ENCODE measurements at regions not wholly inside any gene's neighbourhood (a gene's known extent, or its start where the extent isn't known, plus 50 kb on each side); places are given as distances from the start of the nearest gene placed in this dataset.

GRCh38 chr16:51682905-51683304 is 531.8 kb upstream of the SALL1 start:
- H3K4me3 ChIP-seq, result no peak overlapping the region
- no peak for TF ChIP-seq EZH2 (IDR thresholded peaks at IDR 0.05; ENCODE audit: low read depth)
- TF ChIP-seq, protein P1, sequence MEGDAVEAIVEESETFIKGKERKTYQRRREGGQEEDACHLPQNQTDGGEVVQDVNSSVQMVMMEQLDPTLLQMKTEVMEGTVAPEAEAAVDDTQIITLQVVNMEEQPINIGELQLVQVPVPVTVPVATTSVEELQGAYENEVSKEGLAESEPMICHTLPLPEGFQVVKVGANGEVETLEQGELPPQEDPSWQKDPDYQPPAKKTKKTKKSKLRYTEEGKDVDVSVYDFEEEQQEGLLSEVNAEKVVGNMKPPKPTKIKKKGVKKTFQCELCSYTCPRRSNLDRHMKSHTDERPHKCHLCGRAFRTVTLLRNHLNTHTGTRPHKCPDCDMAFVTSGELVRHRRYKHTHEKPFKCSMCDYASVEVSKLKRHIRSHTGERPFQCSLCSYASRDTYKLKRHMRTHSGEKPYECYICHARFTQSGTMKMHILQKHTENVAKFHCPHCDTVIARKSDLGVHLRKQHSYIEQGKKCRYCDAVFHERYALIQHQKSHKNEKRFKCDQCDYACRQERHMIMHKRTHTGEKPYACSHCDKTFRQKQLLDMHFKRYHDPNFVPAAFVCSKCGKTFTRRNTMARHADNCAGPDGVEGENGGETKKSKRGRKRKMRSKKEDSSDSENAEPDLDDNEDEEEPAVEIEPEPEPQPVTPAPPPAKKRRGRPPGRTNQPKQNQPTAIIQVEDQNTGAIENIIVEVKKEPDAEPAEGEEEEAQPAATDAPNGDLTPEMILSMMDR (conservative IDR thresholded peaks at IDR 0.05), result no peak
- H3K9me2 ChIP-seq (ENCODE audit: insufficient read depth), result no peaks in the 10 kb centered on the region; the same call in 1 of the 2 replicates
- no peaks in the 10 kb centered on the region for H3K27me3 ChIP-seq (ENCODE audit: insufficient read depth, low read depth)
- no peaks in the 10 kb centered on the region for H3K4me1 ChIP-seq (replicated peaks; ENCODE audit: insufficient read depth)
- no peak overlapping the region for H3K4me2 ChIP-seq
- no peaks in the 10 kb centered on the region for H3F3A ChIP-seq (ENCODE audit: insufficient read depth, low read depth)
- no peak for DNase-seq
- intact Hi-C loops (cut with micrococcal nuclease; ENCODE audit: unreplicated experiment), result no loop called here
- H4K20me1 ChIP-seq (ENCODE audit: insufficient read depth), result no peaks in the 10 kb centered on the region
- no TSS peak for BruUV-seq (replicated peaks)
- ChIA-PET POLR2A (ENCODE audit: unreplicated experiment) (no interaction called here), CTCF (no interaction called here)
- no peaks in the 10 kb centered on the region for H3K79me2 ChIP-seq (ENCODE audit: low read depth)
- H3K9me3 ChIP-seq (ENCODE audit: insufficient read depth, low read depth), result no peaks in the 10 kb centered on the region
- no peaks in the 10 kb centered on the region for H3K36me3 ChIP-seq (ENCODE audit: low read depth)
- H3K27ac ChIP-seq, result no peak overlapping the region
- no peak overlapping the region for H2AFZ ChIP-seq

DNA sequence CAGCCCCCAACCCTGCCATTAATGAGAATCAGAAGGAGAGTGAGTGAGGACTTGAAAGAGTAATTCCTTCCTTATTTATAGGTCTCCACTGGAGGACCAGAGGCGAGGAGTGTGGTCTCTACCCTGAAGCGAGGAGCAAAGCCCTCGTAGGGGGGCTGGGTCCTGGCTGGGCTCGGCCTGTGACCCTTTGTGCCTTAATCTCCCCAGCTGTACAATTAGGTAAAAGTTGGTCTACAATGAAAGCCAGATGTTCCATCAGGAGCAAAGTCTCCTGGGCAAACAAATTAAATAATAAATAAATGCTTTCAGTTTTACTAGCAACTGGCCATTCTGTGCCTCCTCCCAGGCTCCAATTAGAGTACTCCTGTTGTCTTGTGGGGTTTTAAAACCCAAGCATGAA is 523.5 kb upstream of the SALL1 start:
- CTCF ChIA-PET, result no interaction called here

DNA sequence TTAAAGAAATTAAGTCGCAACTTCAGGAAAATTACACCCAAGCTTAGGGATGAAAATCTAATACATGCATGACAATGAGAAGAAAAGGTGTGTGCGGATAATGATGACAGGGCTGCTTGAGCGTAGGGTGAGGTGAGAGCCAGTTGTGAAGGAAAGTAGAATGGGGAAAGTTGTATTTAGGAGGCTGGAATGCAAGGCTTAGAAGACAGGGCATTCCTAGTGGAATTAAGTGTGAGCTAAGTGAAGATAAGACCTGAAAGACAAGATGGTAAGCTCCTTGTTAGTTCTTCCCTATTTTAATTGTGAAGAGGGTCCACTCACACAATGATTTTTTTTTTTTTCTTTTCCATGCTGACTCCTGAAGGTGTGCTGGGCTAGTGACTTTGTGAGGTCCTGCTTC is 519.5 kb upstream of the SALL1 start:
- BruUV-seq (replicated peaks), result no TSS peak
- Histone ChIP-seq H2AFZ (no peak overlapping the region), H3K9me3 (ENCODE audit: insufficient read depth, low read depth) (no peaks in the 10 kb centered on the region), H3K79me2 (ENCODE audit: low read depth) (no peaks in the 10 kb centered on the region), H3K27me3 (ENCODE audit: insufficient read depth, low read depth) (peaks cover 20% of the 10 kb centered on the region), H3K4me1 (replicated peaks; ENCODE audit: insufficient read depth) (no peaks in the 10 kb centered on the region), H3K36me3 (ENCODE audit: low read depth) (no peaks in the 10 kb centered on the region), H3F3A (ENCODE audit: insufficient read depth, low read depth) (no peaks in the 10 kb centered on the region), H3K27ac (no peak overlapping the region), H3K4me2 (no peak overlapping the region), H3K9me2 (ENCODE audit: insufficient read depth) (no peaks in the 10 kb centered on the region), H3K4me3 (no peak overlapping the region), H4K20me1 (ENCODE audit: insufficient read depth) (no peaks in the 10 kb centered on the region; the same call in 1 of the 2 replicates)
- CTCF ChIA-PET, result no interaction called here
- TF ChIP-seq, protein P1 (conservative IDR thresholded peaks at IDR 0.05), result no peak
- no peak for TF ChIP-seq EZH2 (IDR thresholded peaks at IDR 0.05; ENCODE audit: low read depth)
- POLR2A ChIA-PET (ENCODE audit: unreplicated experiment), result no interaction called here
- intact Hi-C loops (cut with micrococcal nuclease; ENCODE audit: unreplicated experiment), result no loop called here
- DNase-seq, result no peak

More for the DNA sequence above, 523.5 kb upstream of the SALL1 start:
- intact Hi-C loops (cut with micrococcal nuclease; ENCODE audit: unreplicated experiment), result no loop called here
- Histone ChIP-seq H3K9me2 (ENCODE audit: insufficient read depth) (no peaks in the 10 kb centered on the region), H3K4me3 (no peak overlapping the region), H3K36me3 (ENCODE audit: low read depth) (no peaks in the 10 kb centered on the region), H3K27ac (no peak overlapping the region), H3K4me2 (no peak overlapping the region), H3F3A (ENCODE audit: insufficient read depth, low read depth) (no peaks in the 10 kb centered on the region), H4K20me1 (ENCODE audit: insufficient read depth) (no peaks in the 10 kb centered on the region; the same call in 1 of the 2 replicates), H3K9me3 (ENCODE audit: insufficient read depth, low read depth) (no peaks in the 10 kb centered on the region), H2AFZ (no peak overlapping the region), H3K4me1 (replicated peaks; ENCODE audit: insufficient read depth) (no peaks in the 10 kb centered on the region), H3K27me3 (ENCODE audit: insufficient read depth, low read depth) (0 out of 2 replicates have a peak, but pooled peaks cover 3% of the 10 kb centered on the region), H3K79me2 (ENCODE audit: low read depth) (no peaks in the 10 kb centered on the region)
- DNase-seq, result no peak
- TF ChIP-seq EZH2 (IDR thresholded peaks at IDR 0.05; ENCODE audit: low read depth), result no peak
- TF ChIP-seq, protein P1 (conservative IDR thresholded peaks at IDR 0.05), result no peak
- BruUV-seq (replicated peaks), result no TSS peak
- POLR2A ChIA-PET (ENCODE audit: unreplicated experiment), result no interaction called here
